GM23338 (cell line): ENCODE measurements at regions not wholly inside any gene's neighbourhood (a gene's known extent, or its start where the extent isn't known, plus 50 kb on each side); places are given as distances from the start of the nearest gene placed in this dataset.

ENCODE experiments used
- ATAC-seq: fragments of 200-7000 bp; cut with Tn5 transposase; 3 replicates; pipeline ENCODE4 v1.9.1; 2020
- DNase-seq: peaks from one replicate; pipeline ENCODE4 v3.0.0-alpha.2; 2015; ENCODE audit warnings: low spot score
- H2AFZ ChIP-seq: fragments of 200-600 bp; sonication (generic); 2 replicates; pipeline ENCODE4 v1.8.0; 2016; ENCODE audit warnings: antibody characterized with exemption, mild to moderate bottlenecking, moderate library complexity
- H3F3A ChIP-seq: fragments of 200-600 bp; sonication (generic); replicated peaks from 2 replicates; pipeline ENCODE4 v1.8.0; 2017; ENCODE audit warnings: antibody characterized with exemption, mixed run types, low read depth
- H3K27ac ChIP-seq: fragments of 200-600 bp; sonication (generic); 2 replicates; pipeline ENCODE4 v1.6.1; 2016; ENCODE audit warnings: low read depth
- H3K27me3 ChIP-seq: fragments of 200-600 bp; sonication (generic); 2 replicates; pipeline ENCODE4 v1.8.0; 2016; ENCODE audit warnings: mild to moderate bottlenecking, mixed run types, moderate library complexity; ENCODE audit not compliant: insufficient read depth
- H3K36me3 ChIP-seq: fragments of 200-600 bp; sonication (generic); 2 replicates; pipeline ENCODE4 v1.8.0; 2016; ENCODE audit warnings: mild to moderate bottlenecking; ENCODE audit not compliant: insufficient read depth
- H3K4me1 ChIP-seq: fragments of 200-600 bp; sonication (generic); 2 replicates; pipeline ENCODE4 v1.8.0; 2016; ENCODE audit warnings: mild to moderate bottlenecking, moderate library complexity; ENCODE audit not compliant: insufficient read depth
- H3K4me2 ChIP-seq: fragments of 200-600 bp; sonication (generic); 2 replicates; pipeline ENCODE4 v1.7.1; 2017; ENCODE audit warnings: mixed run types
- H3K4me3 ChIP-seq: fragments of 200-600 bp; sonication (generic); 2 replicates; pipeline ENCODE4 v1.6.1; 2016; ENCODE audit warnings: mixed run types
- H3K79me2 ChIP-seq: fragments of 200-600 bp; sonication (generic); replicated peaks from 2 replicates; pipeline ENCODE4 v1.8.0; 2017; ENCODE audit warnings: mild to moderate bottlenecking; ENCODE audit not compliant: insufficient read depth
- H3K9me2 ChIP-seq: fragments of 200-600 bp; sonication (generic); 2 replicates; pipeline ENCODE4 v1.8.0; 2017; ENCODE audit not compliant: insufficient read depth
- H4K20me1 ChIP-seq: fragments of 200-600 bp; sonication (generic); replicated peaks from 2 replicates; pipeline ENCODE4 v1.8.0; 2017; ENCODE audit warnings: mild to moderate bottlenecking; ENCODE audit not compliant: insufficient read depth
- H3K27ac Mint-ChIP-seq: 2 replicates; pipeline ENCODE4 v1.8.0; 2020; ENCODE audit warnings: inconsistent platforms, mild to moderate bottlenecking, moderate library complexity, mixed read lengths
- H3K27me3 Mint-ChIP-seq: 3 replicates; pipeline ENCODE4 v1.8.0; 2022; ENCODE audit warnings: low read depth, mild to moderate bottlenecking, moderate library complexity, mixed read lengths, inconsistent platforms; ENCODE audit not compliant: insufficient read depth, poor library complexity
- H3K36me3 Mint-ChIP-seq: 3 replicates; pipeline ENCODE4 v1.8.0; 2021; ENCODE audit warnings: low read depth, mild to moderate bottlenecking, inconsistent platforms, moderate library complexity, mixed read lengths
- H3K4me1 Mint-ChIP-seq: 3 replicates; pipeline ENCODE4 v1.8.0; 2020; ENCODE audit warnings: mild to moderate bottlenecking, inconsistent platforms, mixed read lengths
- H3K4me3 Mint-ChIP-seq: 3 replicates; pipeline ENCODE4 v1.8.0; 2021; ENCODE audit warnings: moderate library complexity, mild to moderate bottlenecking, inconsistent platforms, mixed read lengths
- H3K9me3 Mint-ChIP-seq: 3 replicates; pipeline ENCODE4 v1.8.0; 2020; ENCODE audit warnings: moderate library complexity, mild to moderate bottlenecking, inconsistent platforms, mixed read lengths
- CREB1 ChIP-seq: fragments of 250-450 bp; sonication (Bioruptor Pico); IDR thresholded peaks from 2 replicates; pipeline ENCODE4 v1.5.0; 2020; ENCODE audit warnings: low read depth, mild to moderate bottlenecking, moderate library complexity
- ETS1 ChIP-seq: IDR thresholded peaks from 2 replicates; pipeline ENCODE4 v1.6.1; 2016; ENCODE audit warnings: antibody characterized with exemption
- EZH2 ChIP-seq: fragments of 200-600 bp; sonication (generic); IDR thresholded peaks from one replicate; pipeline ENCODE4 v1.8.0; 2017; ENCODE audit warnings: antibody characterized with exemption, mild to moderate bottlenecking, low read depth; ENCODE audit not compliant: unreplicated experiment
- EZH2phosphoT487 ChIP-seq: fragments of 200-600 bp; sonication (generic); IDR thresholded peaks from one replicate; pipeline ENCODE4 v1.8.1; 2018; ENCODE audit warnings: antibody characterized with exemption; ENCODE audit not compliant: unreplicated experiment
- JUNB ChIP-seq: IDR thresholded peaks from one replicate; pipeline ENCODE4 v1.6.1; 2016; ENCODE audit warnings: antibody characterized with exemption; ENCODE audit not compliant: unreplicated experiment
- NANOG ChIP-seq: IDR thresholded peaks from 2 replicates; pipeline ENCODE4 v1.6.1; 2016; ENCODE audit warnings: antibody characterized with exemption, borderline replicate concordance
- POLR2AphosphoS5 ChIP-seq: IDR thresholded peaks from 2 replicates; pipeline ENCODE4 v1.6.1; 2016; ENCODE audit warnings: antibody characterized with exemption, low read depth
- REST ChIP-seq: IDR thresholded peaks from one replicate; pipeline ENCODE4 v1.6.1; 2018; ENCODE audit warnings: antibody characterized with exemption; ENCODE audit not compliant: unreplicated experiment
- ZNF331 ChIP-seq: fragments of 250-450 bp; sonication (Bioruptor Pico); IDR thresholded peaks from 2 replicates; pipeline ENCODE4 v1.5.0; 2020; ENCODE audit warnings: low read depth, mild to moderate bottlenecking, moderate library complexity
- ZNF462 ChIP-seq: fragments of 250-450 bp; sonication (Bioruptor Pico); IDR thresholded peaks from 2 replicates; pipeline ENCODE4 v1.5.0; 2020; ENCODE audit warnings: mild to moderate bottlenecking, moderate library complexity

GRCh38 chr4:141350122-141350905 is 129.6 kb downstream of the ZNF330 start (continued):
- TF ChIP-seq JUNB (no peak), ETS1 (no peak), EZH2phosphoT487 (no peak), EZH2 (no peak)

GRCh38 chr4:141352331-141352730 is 131.6 kb downstream of the ZNF330 start:
- Mint-ChIP-seq H3K4me3 (no peak overlapping the region), H3K27ac (no peak overlapping the region), H3K4me1 (peaks cover 18% of the 10 kb centered on the region), H3K9me3 (no peaks in the 10 kb centered on the region), H3K36me3 (no peaks in the 10 kb centered on the region), H3K27me3 (no peaks in the 10 kb centered on the region)
- no peak for ATAC-seq
- Histone ChIP-seq H3K4me1 (peaks cover 11% of the 10 kb centered on the region; the same call in 1 of the 2 replicates), H3F3A (no peaks in the 10 kb centered on the region), H3K27me3 (no peaks in the 10 kb centered on the region), H3K9me2 (no peaks in the 10 kb centered on the region), H3K79me2 (no peaks in the 10 kb centered on the region), H3K27ac (no peak overlapping the region), H3K36me3 (no peaks in the 10 kb centered on the region), H2AFZ (peak overlapping the region; percentile 53; the same call in 1 of the 2 replicates), H3K4me3 (no peak overlapping the region), H4K20me1 (no peaks in the 10 kb centered on the region), H3K4me2 (peak overlapping the region; percentile 18; the same call in 1 of the 2 replicates)
- no peak for DNase-seq
- no peak for TF ChIP-seq NANOG
- TF ChIP-seq REST = no peak
- no peak for TF ChIP-seq ETS1
- no peak for TF ChIP-seq CREB1 (CRISPR knock-in tag)
- no peak for TF ChIP-seq POLR2AphosphoS5
- TF ChIP-seq ZNF462 (CRISPR knock-in tag) = no peak
- TF ChIP-seq EZH2 = no peak
- TF ChIP-seq ZNF331 (CRISPR knock-in tag) = no peak
